ENCODE measurements at regions not wholly inside any gene's neighbourhood (a gene's known extent, or its start where the extent isn't known, plus 50 kb on each side); places are given as distances from the start of the nearest gene placed in this dataset.

- no peaks in the 10 kb centered on the region for H3K36me3 ChIP-seq
- H3K4me3 ChIP-seq = no peak overlapping the region
- peaks cover 24% of the 10 kb centered on the region for H3K9me3 ChIP-seq (replicated peaks)
- TF ChIP-seq, protein P1, sequence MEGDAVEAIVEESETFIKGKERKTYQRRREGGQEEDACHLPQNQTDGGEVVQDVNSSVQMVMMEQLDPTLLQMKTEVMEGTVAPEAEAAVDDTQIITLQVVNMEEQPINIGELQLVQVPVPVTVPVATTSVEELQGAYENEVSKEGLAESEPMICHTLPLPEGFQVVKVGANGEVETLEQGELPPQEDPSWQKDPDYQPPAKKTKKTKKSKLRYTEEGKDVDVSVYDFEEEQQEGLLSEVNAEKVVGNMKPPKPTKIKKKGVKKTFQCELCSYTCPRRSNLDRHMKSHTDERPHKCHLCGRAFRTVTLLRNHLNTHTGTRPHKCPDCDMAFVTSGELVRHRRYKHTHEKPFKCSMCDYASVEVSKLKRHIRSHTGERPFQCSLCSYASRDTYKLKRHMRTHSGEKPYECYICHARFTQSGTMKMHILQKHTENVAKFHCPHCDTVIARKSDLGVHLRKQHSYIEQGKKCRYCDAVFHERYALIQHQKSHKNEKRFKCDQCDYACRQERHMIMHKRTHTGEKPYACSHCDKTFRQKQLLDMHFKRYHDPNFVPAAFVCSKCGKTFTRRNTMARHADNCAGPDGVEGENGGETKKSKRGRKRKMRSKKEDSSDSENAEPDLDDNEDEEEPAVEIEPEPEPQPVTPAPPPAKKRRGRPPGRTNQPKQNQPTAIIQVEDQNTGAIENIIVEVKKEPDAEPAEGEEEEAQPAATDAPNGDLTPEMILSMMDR (IDR thresholded peaks at IDR 0.05; ENCODE audit: borderline replicate concordance) = no peak
- H3K4me1 ChIP-seq = peaks cover 10% of the 10 kb centered on the region
- no peak overlapping the region for H3K27ac ChIP-seq (replicated peaks)
- no peaks in the 10 kb centered on the region for H3K27me3 ChIP-seq (ENCODE audit: low read depth)
- intact Hi-C loops (cut with micrococcal nuclease) = no loop called here
- no peak for DNase-seq
Measured at GRCh38 chr21:27060190-27060589, 93.3 kb upstream of the ADAMTS5 start.

DNA sequence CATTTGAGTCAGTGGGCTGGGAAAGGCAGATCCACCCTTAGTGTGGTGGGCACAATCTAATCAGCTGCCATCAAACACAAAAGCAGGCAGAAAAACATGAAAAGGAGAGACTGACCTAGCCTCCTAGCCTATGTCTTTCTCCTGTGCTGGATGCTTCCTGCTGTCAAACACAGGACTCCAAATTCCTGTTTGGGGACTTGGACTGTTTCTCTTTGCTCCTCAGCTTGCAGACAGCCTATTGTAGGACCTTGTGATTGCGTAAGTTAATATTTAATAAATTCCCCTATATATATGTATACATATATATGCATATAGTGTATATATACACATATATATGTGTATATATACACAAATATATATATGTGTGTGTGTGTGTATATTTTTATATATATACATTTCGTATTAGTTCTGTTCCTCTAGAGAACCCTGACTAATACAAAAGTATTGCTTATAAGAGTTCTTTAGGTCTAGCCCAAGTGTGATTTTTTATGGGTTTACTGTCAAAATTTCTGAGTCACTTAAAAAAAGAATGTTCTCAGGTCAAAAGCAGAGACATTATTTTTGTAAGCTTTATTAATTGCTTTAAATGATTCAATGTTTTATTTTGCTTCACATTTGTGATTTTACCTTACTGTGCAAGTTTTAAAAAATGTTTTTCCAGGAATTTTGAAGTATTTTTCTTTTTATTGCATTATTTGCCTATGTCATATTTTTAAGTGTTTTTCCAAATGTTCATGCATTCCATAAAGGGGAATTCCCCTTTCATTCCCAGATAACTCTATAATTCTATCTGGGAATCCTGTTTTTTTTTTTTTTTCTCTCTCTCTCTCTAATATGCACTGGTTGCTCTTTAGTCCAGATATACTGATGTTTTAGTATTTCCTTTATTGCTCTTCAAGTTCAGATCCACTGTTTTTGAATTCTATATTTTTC lies 92.1 kb upstream of the ADAMTS5 start:
- Histone ChIP-seq H3K36me3 (no peaks in the 10 kb centered on the region), H3K9me3 (replicated peaks) (peaks cover 26% of the 10 kb centered on the region), H3K4me3 (no peak overlapping the region), H3K27ac (replicated peaks) (no peak overlapping the region), H3K4me1 (peaks cover 10% of the 10 kb centered on the region), H3K27me3 (ENCODE audit: low read depth) (no peaks in the 10 kb centered on the region)
- DNase-seq = no peak
- TF ChIP-seq, protein P1 (IDR thresholded peaks at IDR 0.05; ENCODE audit: borderline replicate concordance) = no peak
- intact Hi-C loops (cut with micrococcal nuclease) = no loop called here

- peaks cover 19% of the 10 kb centered on the region for H3K9me3 ChIP-seq (replicated peaks)
- H3K27ac ChIP-seq (replicated peaks) = no peak overlapping the region
- TF ChIP-seq, protein P1 (IDR thresholded peaks at IDR 0.05; ENCODE audit: borderline replicate concordance) = no peak
- DNase-seq = no peak
- H3K4me3 ChIP-seq = no peak overlapping the region
- peaks cover 10% of the 10 kb centered on the region for H3K4me1 ChIP-seq
- no peaks in the 10 kb centered on the region for H3K27me3 ChIP-seq (ENCODE audit: low read depth)
- H3K36me3 ChIP-seq = no peaks in the 10 kb centered on the region
- intact Hi-C loops (cut with micrococcal nuclease) = no loop called here
Measured at GRCh38 chr21:27057997-27058396, 91.1 kb upstream of the ADAMTS5 start.

- Histone ChIP-seq H3K4me1 (no peaks in the 10 kb centered on the region), H3K4me3 (no peak overlapping the region), H3K27ac (replicated peaks) (no peak overlapping the region), H3K27me3 (ENCODE audit: low read depth) (no peaks in the 10 kb centered on the region), H3K36me3 (no peaks in the 10 kb centered on the region), H3K9me3 (replicated peaks) (peaks cover 4% of the 10 kb centered on the region)
- intact Hi-C loops (cut with micrococcal nuclease) = no loop called here
- DNase-seq = no peak
- TF ChIP-seq, protein P1 (IDR thresholded peaks at IDR 0.05; ENCODE audit: borderline replicate concordance) = no peak
Measured at GRCh38 chr21:27047658-27048314, 80.9 kb upstream of the ADAMTS5 start.

- Histone ChIP-seq H3K9me3 (replicated peaks) (peaks cover 4% of the 10 kb centered on the region), H3K4me3 (no peak overlapping the region), H3K4me1 (no peaks in the 10 kb centered on the region), H3K27ac (replicated peaks) (no peak overlapping the region), H3K27me3 (ENCODE audit: low read depth) (no peaks in the 10 kb centered on the region), H3K36me3 (no peaks in the 10 kb centered on the region)
- TF ChIP-seq, protein P1 (IDR thresholded peaks at IDR 0.05; ENCODE audit: borderline replicate concordance) = no peak
- no peak for DNase-seq
- intact Hi-C loops (cut with micrococcal nuclease) = no loop called here
Measured at GRCh38 chr21:27047283-27047657, 80.4 kb upstream of the ADAMTS5 start.

Data from left ventricle myocardium inferior (tissue), 1 donor.